SK-N-SH (cell line): ENCODE measurements at regions not wholly inside any gene's neighbourhood (a gene's known extent, or its start where the extent isn't known, plus 50 kb on each side); places are given as distances from the start of the nearest gene placed in this dataset.

Source experiments
- CTCF ChIA-PET: fragments of 300-600, 350-600 bp; formaldehyde crosslinking; extraction: SDS; loops from one replicate; lab custom pipeline; 2021; lab: Yijun Ruan, JAX
- POLR2A ChIA-PET: fragments of 350-600 bp; sonication (Branson Sonifier 250); formaldehyde crosslinking; extraction: SDS; loops from one replicate; lab custom pipeline; 2020; ENCODE audit warnings: antibody characterized with exemption, inconsistent platforms; lab: Yijun Ruan, JAX
- DNase-seq: peaks from one replicate; pipeline ENCODE4 v3.0.0; 2012
- H2AFZ ChIP-seq: fragments of 200-600 bp; sonication (generic); 2 replicates; pipeline ENCODE4 v1.8.1; 2016; ENCODE audit warnings: antibody characterized with exemption, mild to moderate bottlenecking, low read depth
- H3F3A ChIP-seq: fragments of 200-600 bp; sonication (generic); replicated peaks from 2 replicates; pipeline ENCODE3; 2016; ENCODE audit warnings: antibody characterized with exemption, mild to moderate bottlenecking; ENCODE audit not compliant: insufficient read depth
- H3K27ac ChIP-seq, 2 experiments: fragments of 200-500 bp in 1 of 2; fragments of 200-600 bp in 1 of 2; sonication (Bioruptor generic) in 1 of 2; sonication (generic), shearing (Covaris generic) in 1 of 2; 2 replicates each; pipeline versions ENCODE4 v1.5.1 to v1.6.1; 2014 to 2016; ENCODE audit warnings: low read depth in 2 of 2, inconsistent platforms in 1 of 2, low read length in 1 of 2, mild to moderate bottlenecking in 1 of 2, mixed read lengths in 1 of 2
- H3K27me3 ChIP-seq: fragments of 200-600 bp; sonication (generic), shearing (Covaris generic); 2 replicates; pipeline ENCODE4 v1.6.1; 2016; ENCODE audit warnings: mixed run types; ENCODE audit not compliant: insufficient read depth
- H3K36me3 ChIP-seq, 2 experiments: fragments of 200-500 bp in 1 of 2; fragments of 200-600 bp in 1 of 2; sonication (Bioruptor generic) in 1 of 2; sonication (generic) in 1 of 2; replicated peaks in 1 of 2; 2 replicates each; pipeline versions ENCODE3 to v1.5.1; 2014 to 2016; ENCODE audit warnings: low read length in 1 of 2, mild to moderate bottlenecking in 1 of 2; ENCODE audit not compliant: insufficient read depth in 2 of 2, control insufficient read depth in 1 of 2
- H3K4me1 ChIP-seq, 2 experiments: fragments of 200-500 bp in 1 of 2; fragments of 200-600 bp in 1 of 2; sonication (Bioruptor generic) in 1 of 2; sonication (generic), shearing (Covaris generic) in 1 of 2; 2 replicates each; pipeline versions ENCODE4 v1.5.1 to v1.6.1; 2014 to 2016; ENCODE audit warnings: low read depth in 1 of 2, low read length in 1 of 2, mixed run types in 1 of 2; ENCODE audit not compliant: insufficient read depth in 2 of 2, control insufficient read depth in 1 of 2
- H3K4me2 ChIP-seq: fragments of 200-600 bp; sonication (generic), shearing (Covaris generic); 2 replicates; pipeline ENCODE4 v1.6.1; 2017; ENCODE audit warnings: mixed run types
- H3K4me3 ChIP-seq, 2 experiments: fragments of 200-500 bp in 1 of 2; fragments of 200-600 bp in 1 of 2; sonication (Bioruptor generic) in 1 of 2; sonication (generic), shearing (Covaris generic) in 1 of 2; 2 replicates each; pipeline versions ENCODE4 v1.5.1 to v1.8.1; 2014 to 2016; ENCODE audit warnings: low read depth in 2 of 2, inconsistent platforms in 1 of 2, low read length in 1 of 2, mild to moderate bottlenecking in 1 of 2, mixed read lengths in 1 of 2, moderate library complexity in 1 of 2
- H3K79me2 ChIP-seq: fragments of 200-600 bp; sonication (generic); 2 replicates; pipeline ENCODE4 v1.8.1; 2017; ENCODE audit warnings: mild to moderate bottlenecking; ENCODE audit not compliant: insufficient read depth
- H3K9ac ChIP-seq: fragments of 200-600 bp; sonication (generic); 2 replicates; pipeline ENCODE4 v1.6.1; 2017; ENCODE audit warnings: mixed run types
- H3K9me2 ChIP-seq: fragments of 200-600 bp; sonication (generic); 2 replicates; pipeline ENCODE4 v1.6.1; 2017; ENCODE audit warnings: mixed run types
- H3K9me3 ChIP-seq: fragments of 200-600 bp; sonication (generic); 2 replicates; pipeline ENCODE4 v1.6.1; 2017; ENCODE audit warnings: mixed run types, mild to moderate bottlenecking, moderate library complexity
- H4K20me1 ChIP-seq: fragments of 200-600 bp; sonication (generic); 2 replicates; pipeline ENCODE4 v1.6.1; 2017; ENCODE audit warnings: mild to moderate bottlenecking, mixed run types; ENCODE audit not compliant: insufficient read depth
- CHD2 ChIP-seq: fragments of 150-350 bp; IDR thresholded peaks from 2 replicates; pipeline ENCODE4 v1.6.1; 2018; ENCODE audit warnings: low read length; ENCODE audit not compliant: partially characterized antibody
- CTCF ChIP-seq: fragments of 200-600 bp; sonication (generic); IDR thresholded peaks from 2 replicates; pipeline ENCODE4 v1.6.1; 2017; ENCODE audit warnings: antibody characterized with exemption, mild to moderate bottlenecking, moderate library complexity
- EP300 ChIP-seq, 2 experiments: IDR thresholded peaks; 2 replicates each; pipeline versions ENCODE4 v1.4.0 to v1.6.1; 2012; ENCODE audit warnings: borderline replicate concordance in 1 of 2, low read depth in 1 of 2, low read length in 1 of 2
- EZH2phosphoT487 ChIP-seq: fragments of 200-600 bp; sonication (generic); IDR thresholded peaks from 2 replicates; pipeline ENCODE4 v1.6.1; 2017; ENCODE audit warnings: low read depth, mixed run types, mild to moderate bottlenecking, antibody characterized with exemption, moderate library complexity, borderline replicate concordance
- FOSL2 ChIP-seq: IDR thresholded peaks from 2 replicates; pipeline ENCODE4 v1.4.0; 2012; ENCODE audit warnings: low read depth, mild to moderate bottlenecking, moderate library complexity, borderline replicate concordance
- FOXM1 ChIP-seq: IDR thresholded peaks from 2 replicates; pipeline ENCODE4 v1.4.0; 2012; ENCODE audit warnings: low read depth, mild to moderate bottlenecking
- IRF3 ChIP-seq: fragments of 150-350 bp; IDR thresholded peaks from 2 replicates; pipeline ENCODE4 v1.6.1; 2016; ENCODE audit warnings: mild to moderate bottlenecking, low read depth, low read length
- MAX ChIP-seq: IDR thresholded peaks from 2 replicates; pipeline ENCODE4 v1.4.0; 2012; ENCODE audit warnings: low read depth
- MXI1 ChIP-seq: IDR thresholded peaks from 2 replicates; pipeline ENCODE4 v1.6.1; 2012; ENCODE audit warnings: mild to moderate bottlenecking, low read depth, low read length, improper control_type of control experiment
- POLR2AphosphoS5 ChIP-seq: IDR thresholded peaks from 2 replicates; pipeline ENCODE4 v1.6.1; 2012; ENCODE audit warnings: low read depth, low read length
- RAD21 ChIP-seq: IDR thresholded peaks from 2 replicates; pipeline ENCODE4 v1.6.1; 2012; ENCODE audit warnings: mild to moderate bottlenecking, low read length
- RCOR1 ChIP-seq: fragments of 150-350 bp; IDR thresholded peaks from 2 replicates; pipeline ENCODE4 v1.6.1; 2017; ENCODE audit warnings: antibody characterized with exemption, low read length
- SMC3 ChIP-seq: IDR thresholded peaks from 2 replicates; pipeline ENCODE4 v1.6.1; 2012; ENCODE audit warnings: low read depth, low read length, improper control_type of control experiment
- TAF1 ChIP-seq: IDR thresholded peaks from 2 replicates; pipeline ENCODE4 v1.6.1; 2012; ENCODE audit warnings: low read depth, mild to moderate bottlenecking, low read length, moderate library complexity, borderline replicate concordance
- USF1 ChIP-seq: IDR thresholded peaks from 2 replicates; pipeline ENCODE4 v1.4.0; 2012; ENCODE audit warnings: low read depth, borderline replicate concordance
- USF2 ChIP-seq: fragments of 150-350 bp; IDR thresholded peaks from 2 replicates; pipeline ENCODE4 v1.6.1; 2017; ENCODE audit warnings: antibody characterized with exemption, low read length, low read depth, borderline replicate concordance
- WGBS: methylation state at CpG from one replicate; pipeline ENCODE4 v1.1.6; 2017; ENCODE audit warnings: low lambda C conversion rate; 5-methylcytosine and 5-hydroxymethylcytosine counted together

GRCh38 chr15:62541250-62541649, 376.2 kb upstream of the C2CD4B start (continued):
- TF ChIP-seq CTCF = no peak

GRCh38 chr15:62541846-62542245, 376.8 kb upstream of the C2CD4B start:
- no peak for TF ChIP-seq MXI1
- TF ChIP-seq CTCF = no peak
- no peak for TF ChIP-seq CHD2
- no peak for TF ChIP-seq EZH2phosphoT487
- no peak for TF ChIP-seq POLR2AphosphoS5
- no peak for TF ChIP-seq EP300 (IDR thresholded peaks at IDR 0.05; ENCODE audit: borderline replicate concordance in 1 of 2, low read depth in 1 of 2, low read length in 1 of 2)
- TF ChIP-seq TAF1 = no peak
- TF ChIP-seq FOXM1 = no peak
- no peak for TF ChIP-seq FOSL2
- TF ChIP-seq RCOR1 = no peak
- no peak for TF ChIP-seq RAD21
- TF ChIP-seq USF2 = no peak
- no peak for TF ChIP-seq SMC3
- no peak for TF ChIP-seq USF1
- no peak for TF ChIP-seq IRF3
- TF ChIP-seq MAX = no peak
- TF ChIP-seq, all 33 proteins: peak for 0
- CTCF ChIA-PET = no interaction called here

More at GRCh38 chr15:62541846-62542245, 376.8 kb upstream of the C2CD4B start:
- POLR2A ChIA-PET = no interaction called here
- no peak overlapping the region for H3K9ac ChIP-seq
- H3F3A ChIP-seq = peaks cover 11% of the 10 kb centered on the region
- no peaks in the 10 kb centered on the region for H4K20me1 ChIP-seq
- H3K9me2 ChIP-seq = no peaks in the 10 kb centered on the region
- H3K4me1 ChIP-seq = peaks cover 6% of the 10 kb centered on the region in 2 experiments; a peak in 1 of 4 replicates
- no peak overlapping the region for H3K27ac ChIP-seq
- no peaks in the 10 kb centered on the region for H3K9me3 ChIP-seq
- H3K36me3 ChIP-seq = no peaks in the 10 kb centered on the region
- no peak overlapping the region for H2AFZ ChIP-seq
- no peak overlapping the region for H3K4me3 ChIP-seq
- no peak for DNase-seq
- no peaks in the 10 kb centered on the region for H3K27me3 ChIP-seq
- 94% methylated on average over 6 of the region's 6 CpGs for WGBS
- no peaks in the 10 kb centered on the region for H3K79me2 ChIP-seq
- no peak overlapping the region for H3K4me2 ChIP-seq
